AG10803 (cell line): ENCODE measurements at regions not wholly inside any gene's neighbourhood (a gene's known extent, or its start where the extent isn't known, plus 50 kb on each side); places are given as distances from the start of the nearest gene placed in this dataset.
"Not testable (repeated sequence)": the region's sequence is repeated elsewhere in the genome, so short reads cannot be mapped to it uniquely, and the experiment has no call there.

Experiments
- DNase-seq: peaks from one replicate; pipeline ENCODE4 v3.0.0; 2010; ENCODE audit warnings: low read depth
- H3K4me3 ChIP-seq: 2 replicates; pipeline ENCODE4 v1.5.1; 2011; ENCODE audit warnings: mild to moderate bottlenecking, low read length, control low read depth
- TF ChIP-seq, protein P1 (sequence below): conservative IDR thresholded peaks from 2 replicates; pipeline ENCODE4 v1.5.1; 2011; ENCODE audit warnings: mild to moderate bottlenecking, low read length, control low read depth, inconsistent platforms

GRCh38 chr4:134122903-134123302 lies 78.7 kb downstream of the PABPC4L start:
- H3K4me3 ChIP-seq = no peak overlapping the region
- TF ChIP-seq, protein P1, sequence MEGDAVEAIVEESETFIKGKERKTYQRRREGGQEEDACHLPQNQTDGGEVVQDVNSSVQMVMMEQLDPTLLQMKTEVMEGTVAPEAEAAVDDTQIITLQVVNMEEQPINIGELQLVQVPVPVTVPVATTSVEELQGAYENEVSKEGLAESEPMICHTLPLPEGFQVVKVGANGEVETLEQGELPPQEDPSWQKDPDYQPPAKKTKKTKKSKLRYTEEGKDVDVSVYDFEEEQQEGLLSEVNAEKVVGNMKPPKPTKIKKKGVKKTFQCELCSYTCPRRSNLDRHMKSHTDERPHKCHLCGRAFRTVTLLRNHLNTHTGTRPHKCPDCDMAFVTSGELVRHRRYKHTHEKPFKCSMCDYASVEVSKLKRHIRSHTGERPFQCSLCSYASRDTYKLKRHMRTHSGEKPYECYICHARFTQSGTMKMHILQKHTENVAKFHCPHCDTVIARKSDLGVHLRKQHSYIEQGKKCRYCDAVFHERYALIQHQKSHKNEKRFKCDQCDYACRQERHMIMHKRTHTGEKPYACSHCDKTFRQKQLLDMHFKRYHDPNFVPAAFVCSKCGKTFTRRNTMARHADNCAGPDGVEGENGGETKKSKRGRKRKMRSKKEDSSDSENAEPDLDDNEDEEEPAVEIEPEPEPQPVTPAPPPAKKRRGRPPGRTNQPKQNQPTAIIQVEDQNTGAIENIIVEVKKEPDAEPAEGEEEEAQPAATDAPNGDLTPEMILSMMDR = no peak
- no peak for DNase-seq

- DNase-seq = no peak
- H3K4me3 ChIP-seq = no peak overlapping the region
- TF ChIP-seq, protein P1 = no peak
Observed at GRCh38 chr4:134117392-134118183, 84.0 kb downstream of the PABPC4L start.

- no peak overlapping the region for H3K4me3 ChIP-seq
- TF ChIP-seq, protein P1 = no peak
- DNase-seq = no peak
Observed at GRCh38 chr4:134089885-134090284, 111.7 kb downstream of the PABPC4L start.

- DNase-seq = no peak
- H3K4me3 ChIP-seq = no peak overlapping the region
- TF ChIP-seq, protein P1 = no peak
Observed at GRCh38 chr4:134085496-134085895, 116.1 kb downstream of the PABPC4L start.

GRCh38 chr4:134079085-134079484 lies 122.5 kb downstream of the PABPC4L start:
- H3K4me3 ChIP-seq, DNase-seq: not testable (repeated sequence)

GRCh38 chr4:134078230-134078914 lies 123.2 kb downstream of the PABPC4L start:
- H3K4me3 ChIP-seq = no peak overlapping the region
- DNase-seq = no peak
- TF ChIP-seq, protein P1 = no peak

DNA sequence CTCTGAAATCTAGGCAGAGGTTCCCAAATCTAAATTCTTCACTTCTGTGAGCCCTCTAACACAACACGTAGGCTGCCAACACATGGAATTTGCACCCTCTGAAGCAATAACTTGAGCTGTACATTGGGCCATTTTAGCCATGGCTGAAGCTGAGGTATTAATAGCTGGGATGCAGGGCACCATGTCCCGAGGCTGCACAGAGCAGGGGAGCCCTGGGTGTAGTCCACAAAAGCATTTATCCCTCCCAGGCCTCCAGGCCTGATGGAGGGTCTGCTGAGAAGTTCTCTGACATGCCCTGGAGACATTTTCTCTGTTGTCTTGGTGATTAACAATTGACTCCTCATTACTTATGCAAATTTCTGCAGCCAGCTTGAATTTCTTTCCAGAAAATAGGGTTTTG lies 127.9 kb downstream of the PABPC4L start:
- TF ChIP-seq, protein P1 = no peak
- no peak for DNase-seq

More for the DNA sequence above, 127.9 kb downstream of the PABPC4L start:
- H3K4me3 ChIP-seq = no peak overlapping the region
